GM21367 (cell line): ENCODE measurements at regions not wholly inside any gene's neighbourhood (a gene's known extent, or its start where the extent isn't known, plus 50 kb on each side); places are given as distances from the start of the nearest gene placed in this dataset.

Source experiments
- ATAC-seq: cut with Tn5 transposase; IDR thresholded peaks from one replicate; pipeline ENCODE4 v1.9.1; 2021; ENCODE audit not compliant: unreplicated experiment

DNA sequence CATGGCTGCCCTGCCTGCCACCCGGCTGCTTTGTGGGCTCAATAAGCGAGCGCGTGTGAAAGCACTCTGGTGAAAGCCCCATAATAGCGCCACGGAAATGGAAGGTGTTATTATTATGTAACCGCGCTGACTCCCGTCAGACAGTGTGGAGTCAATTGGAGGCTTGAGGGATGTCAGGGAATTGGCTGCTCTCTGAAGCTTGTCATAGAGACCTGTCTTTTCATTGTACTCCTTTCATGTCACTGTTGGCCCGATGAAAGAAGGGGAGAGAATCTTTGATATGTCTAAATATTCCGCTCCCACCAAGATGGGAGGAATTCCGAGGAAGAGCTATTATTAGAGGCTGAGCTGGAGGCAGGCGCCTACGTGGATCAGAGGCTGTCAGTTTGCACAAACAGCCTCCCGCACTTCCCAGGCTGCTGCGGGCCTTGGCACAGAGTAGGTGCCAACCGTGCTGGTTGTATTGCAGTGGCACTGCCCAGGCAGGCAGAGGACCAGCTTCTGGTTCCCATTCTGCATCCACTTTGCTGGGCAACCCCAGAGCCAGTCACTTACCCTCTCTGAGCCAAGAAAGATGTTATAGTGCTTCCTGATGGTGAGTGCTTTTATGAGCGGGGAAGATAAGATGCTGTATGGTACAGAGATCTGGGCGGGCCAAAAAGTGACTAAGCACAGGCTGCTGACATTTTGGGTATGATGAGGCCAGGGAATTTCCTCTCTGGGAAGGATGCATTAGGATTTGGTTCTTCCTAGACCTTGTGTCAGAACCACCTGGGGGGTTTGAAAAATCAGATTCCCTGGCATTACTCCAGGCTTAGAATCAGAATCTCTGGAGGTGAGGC, 151.4 kb downstream of the RPS24 start:
- no peak for ATAC-seq

- ATAC-seq = no peak
These were observed 152.0 kb downstream of the RPS24 start for GRCh38 chr10:78185693-78186055.

DNA sequence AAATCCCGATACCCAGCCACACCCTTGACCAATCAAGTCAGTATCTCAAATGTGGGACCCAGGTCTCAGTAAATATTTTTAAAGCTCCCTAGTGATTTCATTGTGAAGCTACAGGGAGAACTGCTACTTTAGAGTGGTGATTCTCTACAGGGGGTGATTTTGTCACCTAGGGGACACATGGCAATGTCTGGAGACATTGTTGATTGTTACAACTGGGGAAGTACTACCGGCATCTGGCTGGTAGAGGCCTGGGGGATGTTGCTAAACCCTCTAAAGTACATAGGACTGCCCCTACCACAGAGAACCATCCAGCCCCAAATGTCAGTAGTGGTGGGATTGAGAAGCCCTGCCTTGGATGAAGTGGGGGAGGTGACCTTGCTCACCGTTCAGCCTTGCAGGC, 152.9 kb downstream of the RPS24 start:
- ATAC-seq = no peak

GRCh38 chr10:78187371-78187770, 153.7 kb downstream of the RPS24 start:
- no peak for ATAC-seq

GRCh38 chr10:78188446-78188845, 154.8 kb downstream of the RPS24 start:
- no peak for ATAC-seq

DNA sequence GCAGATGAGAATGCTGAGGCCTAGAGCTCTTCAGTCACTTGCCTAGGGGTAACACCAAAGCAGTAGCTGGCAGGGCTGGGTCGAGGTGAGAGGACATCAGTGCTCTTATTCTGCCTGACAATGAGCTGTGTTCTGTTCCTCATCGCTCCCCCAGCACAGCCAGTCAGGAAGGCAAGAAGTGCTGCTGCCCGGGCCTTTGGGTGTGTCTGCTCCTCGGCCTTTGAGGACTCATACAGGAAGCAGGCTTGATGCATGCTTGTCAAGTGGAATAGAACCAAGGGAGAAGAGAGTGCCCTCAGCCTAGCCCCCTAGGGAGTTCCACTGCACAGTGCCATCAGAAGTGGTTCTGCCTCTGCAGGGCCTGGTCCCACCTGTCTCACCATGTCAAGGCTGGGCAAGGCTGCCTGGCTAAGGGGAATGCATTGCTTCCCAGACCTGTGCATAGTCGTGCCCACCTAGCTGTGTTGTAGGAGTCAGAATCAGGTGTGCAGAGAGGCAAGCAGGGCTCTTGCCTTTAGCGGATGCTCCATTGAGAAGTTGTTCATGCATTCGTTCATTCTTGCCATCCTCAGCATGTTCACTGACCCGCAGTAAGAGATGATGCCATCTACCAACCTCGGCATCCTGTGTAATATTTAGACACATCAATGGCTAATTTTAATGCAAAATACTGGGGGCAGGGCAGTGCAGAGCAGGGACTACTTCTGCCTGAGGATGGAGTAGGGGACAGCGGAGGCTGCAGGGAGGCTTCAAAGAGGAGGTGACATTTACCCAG, 156.6 kb downstream of the RPS24 start:
- no peak for ATAC-seq

DNA sequence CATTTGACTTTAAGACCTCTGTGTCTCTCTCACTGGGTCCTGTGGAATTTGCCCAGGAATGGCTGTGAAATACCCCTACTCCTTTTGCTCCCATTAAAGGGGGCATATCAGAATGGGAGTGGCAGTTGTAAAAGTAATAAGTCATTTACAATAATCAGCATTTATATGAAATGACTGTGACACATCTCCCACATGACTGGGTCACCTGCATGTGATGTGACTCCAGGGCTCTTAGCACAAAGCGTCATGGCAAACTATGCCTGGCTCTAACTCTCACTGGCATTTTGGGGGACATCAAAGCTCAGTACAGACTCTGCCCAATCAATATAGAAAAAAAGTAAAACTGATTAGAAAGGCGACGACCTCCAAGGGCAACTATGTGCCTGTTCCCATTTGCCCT, 157.6 kb downstream of the RPS24 start:
- ATAC-seq = no peak

- ATAC-seq = no peak
These were observed 159.5 kb downstream of the RPS24 start for GRCh38 chr10:78193189-78193588.

- ATAC-seq = no peak
These were observed 160.4 kb downstream of the RPS24 start for GRCh38 chr10:78194050-78194449.

DNA sequence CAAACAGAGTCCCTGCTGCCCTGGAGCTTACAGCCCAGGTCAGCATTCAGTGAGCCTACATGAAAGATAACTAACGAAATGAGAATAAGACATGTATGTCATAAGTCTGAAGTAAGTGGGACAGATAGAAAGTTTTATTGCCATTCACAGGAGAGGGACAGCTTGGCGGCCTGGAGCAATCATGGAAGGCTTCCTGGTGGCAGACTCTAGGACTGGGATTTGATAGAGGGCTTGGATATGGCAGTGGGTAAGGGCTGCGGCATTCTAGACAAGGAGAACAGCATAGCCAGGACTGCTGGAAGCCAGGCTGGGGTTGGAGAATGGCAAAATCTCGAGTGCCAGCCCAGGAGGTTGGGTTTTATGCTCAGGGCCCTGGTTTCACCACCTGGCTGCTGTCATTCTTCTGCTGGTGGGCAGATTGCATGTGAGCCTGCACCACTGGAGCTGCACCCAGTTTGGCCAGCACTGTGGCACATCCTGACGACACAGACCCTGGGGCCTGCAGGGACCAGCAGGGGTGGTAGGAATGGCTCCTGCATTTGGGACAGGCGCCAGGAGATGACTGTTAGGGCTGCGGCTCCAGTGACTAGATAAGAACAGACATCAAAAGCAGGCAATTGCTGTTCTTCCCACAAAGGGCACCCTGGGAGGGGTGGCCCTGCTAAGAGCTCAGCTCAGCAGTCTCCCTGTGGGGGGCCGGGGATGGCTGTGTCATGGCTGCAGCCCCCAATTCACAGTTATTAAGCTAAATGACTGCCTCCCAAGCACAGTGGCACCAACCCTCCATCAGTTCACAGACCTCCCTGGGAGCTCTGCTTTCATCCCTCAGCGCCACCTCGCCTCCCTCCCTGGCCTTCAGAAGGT, 161.1 kb downstream of the RPS24 start:
- ATAC-seq = no peak

DNA sequence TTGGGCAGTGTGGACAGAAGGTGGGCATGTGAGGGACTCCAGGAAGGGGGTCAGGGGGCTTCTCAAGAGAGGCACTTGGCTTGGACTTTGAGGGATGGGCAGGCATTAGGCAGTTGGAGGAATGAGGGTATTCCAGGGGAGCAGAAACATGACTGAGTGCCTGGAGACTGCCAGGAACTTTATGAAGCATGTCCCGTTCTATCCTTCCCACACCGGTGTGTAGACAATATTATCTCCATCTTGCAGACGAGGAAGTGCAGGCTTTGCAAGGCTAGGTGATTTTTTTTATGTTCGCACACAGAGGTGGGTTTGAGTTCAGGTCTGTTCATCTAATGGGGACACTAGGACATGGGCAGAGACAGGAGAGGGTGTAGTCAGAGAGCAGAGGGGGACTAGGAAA, 162.7 kb downstream of the RPS24 start:
- ATAC-seq = no peak

DNA sequence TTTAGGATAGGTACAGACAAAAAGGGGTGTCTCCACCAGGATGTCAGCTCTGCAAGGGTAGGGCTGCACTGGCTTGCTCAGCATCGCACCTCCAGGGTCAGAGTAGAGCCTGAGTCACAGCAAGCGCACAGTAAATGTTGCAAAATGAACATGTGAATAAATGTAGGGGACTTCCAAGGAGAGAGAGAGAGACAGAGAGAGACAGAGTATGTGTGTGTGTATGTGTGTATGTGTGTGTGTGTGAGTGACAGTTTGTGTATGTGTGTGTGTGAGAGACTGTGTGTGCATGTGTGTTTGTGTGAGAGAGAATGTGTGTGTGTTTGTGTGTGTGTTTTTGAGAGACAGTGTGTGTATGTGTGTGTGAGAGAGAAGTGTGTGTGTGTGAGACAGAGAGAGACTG, 163.3 kb downstream of the RPS24 start:
- no peak for ATAC-seq

GRCh38 chr10:78197628-78198272, 164.1 kb downstream of the RPS24 start:
- ATAC-seq = no peak

- ATAC-seq = no peak
These were observed 165.5 kb downstream of the RPS24 start for GRCh38 chr10:78199005-78199725.

- no peak for ATAC-seq
These were observed 166.1 kb downstream of the RPS24 start for GRCh38 chr10:78199759-78200158.

DNA sequence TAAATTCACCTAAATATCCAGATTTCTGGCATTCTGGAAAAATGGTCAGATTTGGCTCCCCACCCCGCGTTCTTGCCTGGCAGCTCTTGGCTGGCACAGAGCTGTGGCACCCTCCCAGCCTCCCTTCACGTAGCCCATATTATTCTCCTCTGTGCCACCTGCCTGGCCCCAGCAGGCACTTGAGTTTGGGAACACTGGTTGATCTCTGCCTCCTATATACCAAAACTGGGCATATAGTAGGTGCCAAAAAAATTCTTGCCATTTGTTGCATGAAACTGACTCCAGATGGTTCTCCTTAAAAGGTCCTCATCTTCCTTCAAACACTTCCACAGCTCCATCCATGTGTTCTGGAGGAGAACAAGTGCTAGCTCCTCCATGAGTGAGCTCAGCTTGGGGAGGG, 167.0 kb downstream of the RPS24 start:
- no peak for ATAC-seq

- no peak for ATAC-seq
These were observed 168.7 kb downstream of the RPS24 start for GRCh38 chr10:78202386-78202785.

DNA sequence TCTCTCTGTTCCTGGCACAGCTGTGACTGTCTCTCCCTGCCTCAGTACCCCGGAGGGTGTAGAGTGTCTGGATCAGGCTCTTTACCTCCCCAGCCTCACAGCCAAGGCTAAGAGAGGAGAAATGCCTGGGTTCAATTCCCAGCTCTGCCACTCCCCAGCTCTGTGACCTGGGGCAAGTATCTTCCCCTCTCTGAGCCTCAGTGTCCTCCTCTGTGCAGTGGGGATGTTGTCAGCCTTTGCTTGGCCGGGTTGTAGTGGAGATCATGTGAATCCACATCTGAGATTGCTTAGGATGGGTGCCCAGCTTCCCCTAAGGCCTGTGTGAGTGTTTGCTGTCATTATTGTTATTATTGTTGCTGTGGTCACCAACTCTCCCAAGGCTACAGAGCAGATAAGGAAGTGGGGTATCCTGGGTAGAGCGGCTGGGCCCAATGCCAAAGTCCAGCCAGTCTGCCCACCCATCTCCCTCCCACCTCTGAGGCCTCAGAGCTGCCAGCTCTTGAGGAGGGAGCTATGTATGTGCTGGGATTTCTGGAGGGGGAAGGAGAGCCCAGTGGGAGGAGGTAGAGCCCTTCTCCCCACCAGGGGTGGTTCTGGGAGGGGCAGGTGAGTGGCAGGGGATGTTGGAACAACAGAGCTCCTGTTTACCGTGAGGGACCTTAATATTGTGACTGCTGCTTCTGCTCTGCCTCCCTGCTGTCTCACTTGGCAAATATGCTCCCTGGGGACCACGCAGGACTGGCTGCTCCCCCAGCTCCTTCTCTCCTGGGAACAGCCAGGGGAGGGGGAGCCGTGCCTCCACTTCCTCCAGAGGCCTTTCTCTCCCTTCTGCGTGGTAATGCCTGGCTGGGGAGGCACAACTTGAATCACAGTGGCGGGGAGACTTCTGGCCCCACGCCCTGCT, 170.5 kb downstream of the RPS24 start:
- ATAC-seq = no peak

- ATAC-seq = no peak
These were observed 171.9 kb downstream of the RPS24 start for GRCh38 chr10:78205457-78206016.
